SK-N-SH (cell line): ENCODE measurements at regions not wholly inside any gene's neighbourhood (a gene's known extent, or its start where the extent isn't known, plus 50 kb on each side); places are given as distances from the start of the nearest gene placed in this dataset.

Experiments
- CTCF ChIA-PET: fragments of 300-600, 350-600 bp; formaldehyde crosslinking; extraction: SDS; loops from one replicate; lab custom pipeline; 2021; lab: Yijun Ruan, JAX
- POLR2A ChIA-PET: fragments of 350-600 bp; sonication (Branson Sonifier 250); formaldehyde crosslinking; extraction: SDS; loops from one replicate; lab custom pipeline; 2020; ENCODE audit warnings: antibody characterized with exemption, inconsistent platforms; lab: Yijun Ruan, JAX
- DNase-seq: peaks from one replicate; pipeline ENCODE4 v3.0.0; 2012
- H2AFZ ChIP-seq: fragments of 200-600 bp; sonication (generic); 2 replicates; pipeline ENCODE4 v1.8.1; 2016; ENCODE audit warnings: antibody characterized with exemption, mild to moderate bottlenecking, low read depth
- H3F3A ChIP-seq: fragments of 200-600 bp; sonication (generic); replicated peaks from 2 replicates; pipeline ENCODE3; 2016; ENCODE audit warnings: antibody characterized with exemption, mild to moderate bottlenecking; ENCODE audit not compliant: insufficient read depth
- H3K27ac ChIP-seq, 2 experiments: fragments of 200-500 bp in 1 of 2; fragments of 200-600 bp in 1 of 2; sonication (Bioruptor generic) in 1 of 2; sonication (generic), shearing (Covaris generic) in 1 of 2; 2 replicates each; pipeline versions ENCODE4 v1.5.1 to v1.6.1; 2014 to 2016; ENCODE audit warnings: low read depth in 2 of 2, inconsistent platforms in 1 of 2, low read length in 1 of 2, mild to moderate bottlenecking in 1 of 2, mixed read lengths in 1 of 2
- H3K27me3 ChIP-seq: fragments of 200-600 bp; sonication (generic), shearing (Covaris generic); 2 replicates; pipeline ENCODE4 v1.6.1; 2016; ENCODE audit warnings: mixed run types; ENCODE audit not compliant: insufficient read depth
- H3K36me3 ChIP-seq, 2 experiments: fragments of 200-500 bp in 1 of 2; fragments of 200-600 bp in 1 of 2; sonication (Bioruptor generic) in 1 of 2; sonication (generic) in 1 of 2; replicated peaks in 1 of 2; 2 replicates each; pipeline versions ENCODE3 to v1.5.1; 2014 to 2016; ENCODE audit warnings: low read length in 1 of 2, mild to moderate bottlenecking in 1 of 2; ENCODE audit not compliant: insufficient read depth in 2 of 2, control insufficient read depth in 1 of 2
- H3K4me1 ChIP-seq, 2 experiments: fragments of 200-500 bp in 1 of 2; fragments of 200-600 bp in 1 of 2; sonication (Bioruptor generic) in 1 of 2; sonication (generic), shearing (Covaris generic) in 1 of 2; 2 replicates each; pipeline versions ENCODE4 v1.5.1 to v1.6.1; 2014 to 2016; ENCODE audit warnings: low read depth in 1 of 2, low read length in 1 of 2, mixed run types in 1 of 2; ENCODE audit not compliant: insufficient read depth in 2 of 2, control insufficient read depth in 1 of 2
- H3K4me2 ChIP-seq: fragments of 200-600 bp; sonication (generic), shearing (Covaris generic); 2 replicates; pipeline ENCODE4 v1.6.1; 2017; ENCODE audit warnings: mixed run types
- H3K4me3 ChIP-seq, 2 experiments: fragments of 200-500 bp in 1 of 2; fragments of 200-600 bp in 1 of 2; sonication (Bioruptor generic) in 1 of 2; sonication (generic), shearing (Covaris generic) in 1 of 2; 2 replicates each; pipeline versions ENCODE4 v1.5.1 to v1.8.1; 2014 to 2016; ENCODE audit warnings: low read depth in 2 of 2, inconsistent platforms in 1 of 2, low read length in 1 of 2, mild to moderate bottlenecking in 1 of 2, mixed read lengths in 1 of 2, moderate library complexity in 1 of 2
- H3K79me2 ChIP-seq: fragments of 200-600 bp; sonication (generic); 2 replicates; pipeline ENCODE4 v1.8.1; 2017; ENCODE audit warnings: mild to moderate bottlenecking; ENCODE audit not compliant: insufficient read depth
- H3K9ac ChIP-seq: fragments of 200-600 bp; sonication (generic); 2 replicates; pipeline ENCODE4 v1.6.1; 2017; ENCODE audit warnings: mixed run types
- H3K9me2 ChIP-seq: fragments of 200-600 bp; sonication (generic); 2 replicates; pipeline ENCODE4 v1.6.1; 2017; ENCODE audit warnings: mixed run types
- H3K9me3 ChIP-seq: fragments of 200-600 bp; sonication (generic); 2 replicates; pipeline ENCODE4 v1.6.1; 2017; ENCODE audit warnings: mixed run types, mild to moderate bottlenecking, moderate library complexity
- H4K20me1 ChIP-seq: fragments of 200-600 bp; sonication (generic); 2 replicates; pipeline ENCODE4 v1.6.1; 2017; ENCODE audit warnings: mild to moderate bottlenecking, mixed run types; ENCODE audit not compliant: insufficient read depth
- ELF1 ChIP-seq: IDR thresholded peaks from 2 replicates; pipeline ENCODE4 v1.4.0; 2012
- GABPA ChIP-seq: IDR thresholded peaks from 2 replicates; pipeline ENCODE4 v1.4.0; 2012; ENCODE audit warnings: low read depth, mild to moderate bottlenecking
- GATA2 ChIP-seq: sonication (generic); formaldehyde crosslinking; IDR thresholded peaks from 2 replicates; pipeline ENCODE4 v1.5.0; 2020; ENCODE audit warnings: mild to moderate bottlenecking, missing genetic modification reagents
- JUND ChIP-seq: IDR thresholded peaks from 2 replicates; pipeline ENCODE4 v1.4.0; 2012
- POLR2AphosphoS5 ChIP-seq: IDR thresholded peaks from 2 replicates; pipeline ENCODE4 v1.6.1; 2012; ENCODE audit warnings: low read depth, low read length
- RXRA ChIP-seq: IDR thresholded peaks from 2 replicates; pipeline ENCODE4 v1.4.0; 2012; ENCODE audit warnings: low read depth, mild to moderate bottlenecking, borderline replicate concordance
- SIN3A ChIP-seq: IDR thresholded peaks from 2 replicates; pipeline ENCODE4 v1.6.1; 2012; ENCODE audit warnings: low read depth, mild to moderate bottlenecking, low read length, moderate library complexity, borderline replicate concordance
- SMC3 ChIP-seq: IDR thresholded peaks from 2 replicates; pipeline ENCODE4 v1.6.1; 2012; ENCODE audit warnings: low read depth, low read length, improper control_type of control experiment
- TEAD4 ChIP-seq: IDR thresholded peaks from 2 replicates; pipeline ENCODE4 v1.4.0; 2012; ENCODE audit warnings: mild to moderate bottlenecking, borderline replicate concordance; ENCODE audit not compliant: insufficient read depth
- WGBS: methylation state at CpG from one replicate; pipeline ENCODE4 v1.1.6; 2017; ENCODE audit warnings: low lambda C conversion rate; 5-methylcytosine and 5-hydroxymethylcytosine counted together
- TF ChIP-seq, protein P1 (sequence below): IDR thresholded peaks from 2 replicates; pipeline ENCODE4; 2012
- TF ChIP-seq, protein P2 (sequence below): fragments of 150-350 bp; IDR thresholded peaks from 2 replicates; pipeline ENCODE4 v1.6.1; 2016; ENCODE audit warnings: mild to moderate bottlenecking, low read depth, low read length
- TF ChIP-seq, protein P3 (sequence below): fragments of 200-600 bp; sonication (generic); IDR thresholded peaks from 2 replicates; pipeline ENCODE4 v1.6.1; 2017; ENCODE audit warnings: antibody characterized with exemption, mild to moderate bottlenecking, moderate library complexity
- TF ChIP-seq, protein P4 (sequence below): fragments of 150-350 bp; IDR thresholded peaks from 2 replicates; pipeline ENCODE4 v1.6.1; 2017; ENCODE audit warnings: antibody characterized with exemption, low read length, low read depth, borderline replicate concordance
- TF ChIP-seq, protein P5 (sequence below): IDR thresholded peaks from 2 replicates; pipeline ENCODE4 v1.4.0; 2012; ENCODE audit warnings: low read depth, borderline replicate concordance

DNA sequence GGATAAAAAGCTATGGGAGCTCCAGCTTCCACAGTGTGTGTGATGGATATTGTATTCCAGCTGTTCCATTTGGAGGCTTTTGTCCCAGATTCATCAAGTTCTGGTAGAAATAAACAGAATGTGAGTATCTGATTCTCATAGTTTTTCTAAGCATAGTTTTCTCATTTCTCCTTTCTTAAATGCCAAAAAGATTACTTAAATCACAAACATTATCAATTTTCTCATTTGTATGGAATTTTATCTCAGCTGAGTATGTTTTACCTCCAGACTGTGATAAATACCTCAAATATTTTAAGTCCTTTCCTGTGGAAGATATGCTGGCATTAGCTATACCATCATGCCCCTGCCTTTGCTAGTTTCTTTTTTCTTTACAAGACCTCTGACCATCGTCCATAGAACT, 767.3 kb downstream of the TFAP2A start:
- Histone ChIP-seq H3K27me3 (no peaks in the 10 kb centered on the region), H3K9me2 (no peaks in the 10 kb centered on the region), H3K4me1 (peaks cover 0 to 33% of the 10 kb centered on the region in 2 experiments; a peak in 1 of 4 replicates), H3K9me3 (no peaks in the 10 kb centered on the region), H4K20me1 (no peaks in the 10 kb centered on the region), H3K27ac (peak overlapping the region in 1 of 2 experiments; percentile 66; a peak in 2 of 4 replicates), H3F3A (peaks cover 18% of the 10 kb centered on the region), H3K79me2 (no peaks in the 10 kb centered on the region), H3K4me2 (peak overlapping the region; percentile 49; the same call in 1 of the 2 replicates), H2AFZ (peak overlapping the region; percentile 37), H3K9ac (no peak overlapping the region), H3K4me3 (no peak overlapping the region), H3K36me3 (no peaks in the 10 kb centered on the region)
- TF ChIP-seq GABPA (no peak), RXRA (no peak)
- ChIA-PET POLR2A (no interaction called here), CTCF (no interaction called here)
- WGBS = 0% methylated on average over 1 of the region's 1 CpG
- no peak for DNase-seq

DNA sequence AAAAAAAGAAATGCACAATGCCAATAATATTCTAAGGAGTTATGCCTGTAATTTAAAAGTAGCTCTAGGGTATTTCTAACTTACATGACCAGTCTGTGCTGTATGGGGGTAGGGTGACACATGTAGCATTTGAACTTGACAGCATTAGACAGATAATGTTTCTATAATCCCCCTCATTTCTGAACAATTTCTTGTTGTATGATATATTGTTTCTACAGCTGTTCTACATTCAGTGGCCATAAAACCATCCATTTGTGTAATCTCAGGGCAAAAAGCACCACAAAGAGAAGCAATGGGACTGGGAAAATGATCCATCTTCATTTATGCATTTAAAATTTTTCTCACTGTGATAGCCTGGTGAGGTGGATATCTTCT, 767.8 kb downstream of the TFAP2A start:
- Histone ChIP-seq H3K4me1 (peaks cover 0 to 33% of the 10 kb centered on the region in 2 experiments; a peak in 1 of 4 replicates), H3K27ac (peak overlapping the region in 1 of 2 experiments; percentile 66; a peak in 2 of 4 replicates), H2AFZ (0 out of 2 replicates have a peak overlapping the region, but pooled peaks have one; percentile 37), H3F3A (peaks cover 18% of the 10 kb centered on the region), H3K36me3 (no peaks in the 10 kb centered on the region), H3K9me2 (no peaks in the 10 kb centered on the region), H3K9me3 (no peaks in the 10 kb centered on the region), H3K27me3 (no peaks in the 10 kb centered on the region), H3K4me3 (no peak overlapping the region), H3K79me2 (no peaks in the 10 kb centered on the region), H3K9ac (no peak overlapping the region), H4K20me1 (no peaks in the 10 kb centered on the region), H3K4me2 (peak overlapping the region; percentile 49; the same call in 1 of the 2 replicates)
- TF ChIP-seq GABPA = no peak
- TF ChIP-seq ELF1 = no peak
- TF ChIP-seq GATA2 (CRISPR knock-in tag) = no peak
- no peak for TF ChIP-seq TEAD4
- TF ChIP-seq, protein P1, sequence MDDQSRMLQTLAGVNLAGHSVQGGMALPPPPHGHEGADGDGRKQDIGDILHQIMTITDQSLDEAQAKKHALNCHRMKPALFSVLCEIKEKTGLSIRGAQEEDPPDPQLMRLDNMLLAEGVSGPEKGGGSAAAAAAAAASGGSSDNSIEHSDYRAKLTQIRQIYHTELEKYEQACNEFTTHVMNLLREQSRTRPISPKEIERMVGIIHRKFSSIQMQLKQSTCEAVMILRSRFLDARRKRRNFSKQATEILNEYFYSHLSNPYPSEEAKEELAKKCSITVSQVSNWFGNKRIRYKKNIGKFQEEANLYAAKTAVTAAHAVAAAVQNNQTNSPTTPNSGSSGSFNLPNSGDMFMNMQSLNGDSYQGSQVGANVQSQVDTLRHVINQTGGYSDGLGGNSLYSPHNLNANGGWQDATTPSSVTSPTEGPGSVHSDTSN = no peak
- no peak for TF ChIP-seq SMC3
- TF ChIP-seq, protein P2, sequence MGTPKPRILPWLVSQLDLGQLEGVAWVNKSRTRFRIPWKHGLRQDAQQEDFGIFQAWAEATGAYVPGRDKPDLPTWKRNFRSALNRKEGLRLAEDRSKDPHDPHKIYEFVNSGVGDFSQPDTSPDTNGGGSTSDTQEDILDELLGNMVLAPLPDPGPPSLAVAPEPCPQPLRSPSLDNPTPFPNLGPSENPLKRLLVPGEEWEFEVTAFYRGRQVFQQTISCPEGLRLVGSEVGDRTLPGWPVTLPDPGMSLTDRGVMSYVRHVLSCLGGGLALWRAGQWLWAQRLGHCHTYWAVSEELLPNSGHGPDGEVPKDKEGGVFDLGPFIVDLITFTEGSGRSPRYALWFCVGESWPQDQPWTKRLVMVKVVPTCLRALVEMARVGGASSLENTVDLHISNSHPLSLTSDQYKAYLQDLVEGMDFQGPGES = no peak
- ChIA-PET CTCF (interaction anchor here (1.5 kb wide), 1 partner anchor 13 kb away, joined by 4 read pairs; no protein-coding TSS in a partner anchor), POLR2A (no interaction called here)
- no peak for DNase-seq

DNA sequence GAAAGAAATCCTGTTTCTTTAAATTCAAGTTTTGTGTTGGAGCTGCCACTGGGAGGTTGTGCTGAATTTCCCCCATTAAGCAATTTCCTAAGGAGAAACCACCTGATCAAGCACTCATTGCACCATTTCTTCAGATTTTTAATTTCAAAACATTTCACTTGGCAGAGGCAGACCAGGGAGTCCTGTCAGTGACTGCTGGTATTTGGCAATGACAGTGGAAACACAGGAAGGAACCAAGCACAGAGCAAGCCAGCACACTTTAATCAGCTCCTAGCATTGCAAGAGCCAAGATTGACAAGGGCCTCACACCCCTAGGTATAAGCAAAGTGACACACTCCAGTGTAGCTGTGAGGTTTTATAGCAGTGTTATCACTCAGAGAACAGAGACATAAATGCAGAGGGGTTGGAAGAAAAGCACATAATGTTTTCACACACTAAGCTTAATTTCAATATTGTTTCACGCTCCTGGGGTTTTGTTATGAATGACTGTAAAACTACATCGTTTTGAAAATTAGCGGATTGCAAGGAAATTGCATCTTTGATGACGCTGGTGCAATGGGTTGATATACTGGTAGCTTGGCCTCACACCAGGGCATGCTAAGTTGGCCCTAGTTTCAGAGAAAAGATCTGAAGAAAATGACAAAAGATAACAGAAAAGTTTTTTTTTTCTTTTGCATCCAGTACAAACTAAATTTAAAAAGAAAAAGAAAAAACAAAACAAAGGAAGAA, 768.4 kb downstream of the TFAP2A start:
- peak overlapping the region in 1 of 2 experiments; percentile 66; a peak in 2 of 4 replicates for H3K27ac ChIP-seq
- H2AFZ ChIP-seq = peak overlapping the region; percentile 42; the same call in 1 of the 2 replicates
- ChIA-PET CTCF (interaction anchor here (1.5 kb wide), 1 partner anchor 13 kb away, joined by 4 read pairs; no protein-coding TSS in a partner anchor), POLR2A (no interaction called here)
- H3K9me2 ChIP-seq = no peaks in the 10 kb centered on the region
- H4K20me1 ChIP-seq = no peaks in the 10 kb centered on the region
- no peaks in the 10 kb centered on the region for H3K36me3 ChIP-seq
- H3K4me2 ChIP-seq = no peak overlapping the region
- H3K9ac ChIP-seq = no peak overlapping the region
- no peaks in the 10 kb centered on the region for H3K79me2 ChIP-seq
- WGBS = 6% methylated on average over 4 of the region's 4 CpGs
- H3K9me3 ChIP-seq = no peaks in the 10 kb centered on the region
- H3K4me3 ChIP-seq = no peak overlapping the region
- no peak for DNase-seq
- H3F3A ChIP-seq = peaks cover 18% of the 10 kb centered on the region
- peaks cover 0 to 33% of the 10 kb centered on the region in 2 experiments; a peak in 1 of 4 replicates for H3K4me1 ChIP-seq
- no peaks in the 10 kb centered on the region for H3K27me3 ChIP-seq
- TF ChIP-seq JUND (no peak), SIN3A (no peak), POLR2AphosphoS5 (no peak)
- TF ChIP-seq, protein P3, sequence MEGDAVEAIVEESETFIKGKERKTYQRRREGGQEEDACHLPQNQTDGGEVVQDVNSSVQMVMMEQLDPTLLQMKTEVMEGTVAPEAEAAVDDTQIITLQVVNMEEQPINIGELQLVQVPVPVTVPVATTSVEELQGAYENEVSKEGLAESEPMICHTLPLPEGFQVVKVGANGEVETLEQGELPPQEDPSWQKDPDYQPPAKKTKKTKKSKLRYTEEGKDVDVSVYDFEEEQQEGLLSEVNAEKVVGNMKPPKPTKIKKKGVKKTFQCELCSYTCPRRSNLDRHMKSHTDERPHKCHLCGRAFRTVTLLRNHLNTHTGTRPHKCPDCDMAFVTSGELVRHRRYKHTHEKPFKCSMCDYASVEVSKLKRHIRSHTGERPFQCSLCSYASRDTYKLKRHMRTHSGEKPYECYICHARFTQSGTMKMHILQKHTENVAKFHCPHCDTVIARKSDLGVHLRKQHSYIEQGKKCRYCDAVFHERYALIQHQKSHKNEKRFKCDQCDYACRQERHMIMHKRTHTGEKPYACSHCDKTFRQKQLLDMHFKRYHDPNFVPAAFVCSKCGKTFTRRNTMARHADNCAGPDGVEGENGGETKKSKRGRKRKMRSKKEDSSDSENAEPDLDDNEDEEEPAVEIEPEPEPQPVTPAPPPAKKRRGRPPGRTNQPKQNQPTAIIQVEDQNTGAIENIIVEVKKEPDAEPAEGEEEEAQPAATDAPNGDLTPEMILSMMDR = no peak
- TF ChIP-seq, protein P4, sequence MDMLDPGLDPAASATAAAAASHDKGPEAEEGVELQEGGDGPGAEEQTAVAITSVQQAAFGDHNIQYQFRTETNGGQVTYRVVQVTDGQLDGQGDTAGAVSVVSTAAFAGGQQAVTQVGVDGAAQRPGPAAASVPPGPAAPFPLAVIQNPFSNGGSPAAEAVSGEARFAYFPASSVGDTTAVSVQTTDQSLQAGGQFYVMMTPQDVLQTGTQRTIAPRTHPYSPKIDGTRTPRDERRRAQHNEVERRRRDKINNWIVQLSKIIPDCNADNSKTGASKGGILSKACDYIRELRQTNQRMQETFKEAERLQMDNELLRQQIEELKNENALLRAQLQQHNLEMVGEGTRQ = no peak
- TF ChIP-seq, protein P5, sequence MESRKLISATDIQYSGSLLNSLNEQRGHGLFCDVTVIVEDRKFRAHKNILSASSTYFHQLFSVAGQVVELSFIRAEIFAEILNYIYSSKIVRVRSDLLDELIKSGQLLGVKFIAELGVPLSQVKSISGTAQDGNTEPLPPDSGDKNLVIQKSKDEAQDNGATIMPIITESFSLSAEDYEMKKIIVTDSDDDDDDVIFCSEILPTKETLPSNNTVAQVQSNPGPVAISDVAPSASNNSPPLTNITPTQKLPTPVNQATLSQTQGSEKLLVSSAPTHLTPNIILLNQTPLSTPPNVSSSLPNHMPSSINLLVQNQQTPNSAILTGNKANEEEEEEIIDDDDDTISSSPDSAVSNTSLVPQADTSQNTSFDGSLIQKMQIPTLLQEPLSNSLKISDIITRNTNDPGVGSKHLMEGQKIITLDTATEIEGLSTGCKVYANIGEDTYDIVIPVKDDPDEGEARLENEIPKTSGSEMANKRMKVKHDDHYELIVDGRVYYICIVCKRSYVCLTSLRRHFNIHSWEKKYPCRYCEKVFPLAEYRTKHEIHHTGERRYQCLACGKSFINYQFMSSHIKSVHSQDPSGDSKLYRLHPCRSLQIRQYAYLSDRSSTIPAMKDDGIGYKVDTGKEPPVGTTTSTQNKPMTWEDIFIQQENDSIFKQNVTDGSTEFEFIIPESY = no peak
